Nucleus accumbens (tissue), 56 donors: ENCODE measurements at regions not wholly inside any gene's neighbourhood (a gene's known extent, or its start where the extent isn't known, plus 50 kb on each side); places are given as distances from the start of the nearest gene placed in this dataset.

Experiments
- DNase-seq, 56 donors: peaks; one replicate each; lab custom pipeline; 2025; lab: John Stamatoyannopoulos, UW

DNA sequence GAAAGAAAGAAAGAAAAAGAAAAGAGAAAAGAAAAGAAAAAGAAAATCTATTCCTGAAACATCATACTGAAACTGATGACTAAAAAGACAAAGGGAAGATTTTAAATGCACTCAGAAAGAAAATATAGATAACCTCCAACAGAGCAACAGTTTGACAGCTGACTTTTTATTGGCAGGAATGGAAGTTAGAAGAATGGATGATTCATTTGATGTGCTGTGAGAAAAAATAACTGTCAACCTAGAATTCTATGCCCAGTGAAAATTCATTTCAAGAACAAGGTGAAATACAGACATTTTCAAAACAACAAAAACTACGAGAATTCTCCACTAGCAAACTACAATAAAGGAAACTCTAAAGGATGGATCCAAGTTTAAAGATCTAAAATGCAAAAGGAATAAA, 50.5 kb upstream of the HSPA12A start:
- DNase-seq: no peak

DNA sequence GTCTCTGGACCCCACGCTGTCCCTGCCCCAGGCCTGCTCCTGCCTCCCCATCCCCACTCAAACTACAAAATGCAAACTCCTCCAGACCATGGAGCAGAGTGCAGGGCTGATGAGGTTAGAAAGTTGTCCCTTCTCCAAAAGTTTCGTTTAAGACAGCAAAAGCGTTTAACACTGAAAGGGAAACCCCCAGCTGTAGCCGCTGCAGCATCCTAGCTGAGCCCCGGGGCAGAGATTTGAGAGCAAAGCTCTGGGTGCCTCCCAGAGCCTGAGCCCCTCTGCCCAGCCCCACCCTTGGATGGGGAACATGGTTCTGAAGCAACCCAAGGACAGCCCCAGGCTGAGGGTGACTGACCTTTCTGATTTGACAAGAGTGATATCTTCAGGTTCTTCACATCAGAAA, 52.8 kb upstream of the ENO4 start:
- no peak for DNase-seq

DNA sequence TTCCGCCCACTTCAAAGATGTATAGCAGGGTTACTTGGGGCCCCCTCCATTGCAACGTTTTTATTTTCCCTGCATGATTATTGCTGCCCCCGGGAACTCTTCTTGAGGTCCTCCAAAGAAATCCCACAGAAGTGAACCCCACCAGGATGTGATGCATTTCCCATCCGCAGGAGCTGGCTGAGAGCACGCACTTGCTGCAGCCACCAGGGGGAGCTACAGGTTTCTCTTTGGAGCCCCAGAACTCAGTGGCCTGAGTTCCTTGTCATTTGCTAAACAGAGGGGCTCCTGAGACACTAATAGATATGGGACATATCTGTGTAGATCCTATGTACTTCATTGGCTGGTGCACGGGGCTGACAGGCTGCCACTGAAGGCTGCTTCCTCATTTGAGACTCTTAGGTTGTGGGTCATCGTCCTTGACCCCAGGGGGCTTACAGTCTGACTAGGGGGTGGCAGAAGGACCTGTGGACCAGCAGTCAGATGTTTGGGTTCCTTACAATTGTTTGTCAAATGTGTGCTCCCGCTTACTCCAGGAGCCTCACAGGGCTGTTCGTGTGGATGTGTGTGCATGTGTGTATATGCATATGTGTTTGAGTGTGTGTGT, 52.3 kb upstream of the ENO4 start:
- DNase-seq: peak in 50 of 56 donors; percentile 3 to 89 (median 56)

DNA sequence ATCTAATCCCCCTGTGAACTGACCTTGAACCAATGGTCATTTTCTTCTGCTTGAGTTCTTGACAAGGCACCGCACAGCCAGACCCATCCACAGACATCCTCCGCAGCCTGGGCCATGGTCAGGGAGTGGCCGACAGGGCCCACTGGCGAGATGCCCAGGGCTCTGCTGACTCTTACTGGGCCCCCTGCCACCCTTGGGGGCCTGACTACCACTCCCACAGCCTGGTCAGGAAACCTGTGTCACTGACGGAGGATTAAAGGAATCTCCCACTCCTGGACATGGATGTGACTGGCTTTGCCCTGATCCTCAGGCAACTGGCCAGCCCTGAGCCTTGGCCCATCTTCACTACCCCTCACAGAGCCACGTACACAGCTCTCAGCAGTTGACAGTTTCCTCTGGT, 50.4 kb upstream of the ENO4 start:
- no peak for DNase-seq
